Hepatocyte (in vitro differentiated cells): ENCODE measurements at regions not wholly inside any gene's neighbourhood (a gene's known extent, or its start where the extent isn't known, plus 50 kb on each side); places are given as distances from the start of the nearest gene placed in this dataset.
A peak's percentile ranks its signal among the peaks of the same experiment; 100 is the strongest.

Experiments used
- DNase-seq: peaks from one replicate; pipeline ENCODE4 v3.0.0-alpha.2; 2016; ENCODE audit warnings: low spot score
- H2AFZ ChIP-seq: fragments of 200-600 bp; sonication (generic); 2 replicates; pipeline ENCODE4 v1.6.0; 2016; ENCODE audit warnings: antibody characterized with exemption, mild to moderate bottlenecking
- H3K27ac ChIP-seq: fragments of 200-600 bp; sonication (generic); 2 replicates; pipeline ENCODE4 v1.5.1; 2016; ENCODE audit warnings: mild to moderate bottlenecking
- H3K27me3 ChIP-seq: fragments of 200-600 bp; sonication (generic); 2 replicates; pipeline ENCODE4 v1.6.1; 2016
- H3K36me3 ChIP-seq: fragments of 200-600 bp; sonication (generic); replicated peaks from 2 replicates; pipeline ENCODE4 v1.5.1; 2016; ENCODE audit warnings: low read depth; ENCODE audit not compliant: insufficient read depth
- H3K4me1 ChIP-seq: fragments of 200-600 bp; sonication (generic); 2 replicates; pipeline ENCODE4 v1.5.1; 2016; ENCODE audit warnings: mild to moderate bottlenecking, moderate library complexity; ENCODE audit not compliant: insufficient read depth
- H3K4me2 ChIP-seq: fragments of 200-600 bp; sonication (generic); 2 replicates; pipeline ENCODE4 v1.6.0; 2016
- H3K4me3 ChIP-seq: fragments of 200-600 bp; sonication (generic); 2 replicates; pipeline ENCODE4 v1.5.1; 2016; ENCODE audit warnings: mild to moderate bottlenecking
- H3K79me2 ChIP-seq: fragments of 200-600 bp; sonication (generic); 2 replicates; pipeline ENCODE4 v1.6.0; 2017; ENCODE audit warnings: mild to moderate bottlenecking
- H3K9me2 ChIP-seq: fragments of 200-600 bp; sonication (generic); replicated peaks from 2 replicates; pipeline ENCODE4 v1.6.0; 2017; ENCODE audit warnings: mild to moderate bottlenecking; ENCODE audit not compliant: insufficient read depth
- H3K9me3 ChIP-seq: fragments of 200-600 bp; sonication (generic); 2 replicates; pipeline ENCODE4 v1.5.1; 2016; ENCODE audit warnings: low read depth, mild to moderate bottlenecking
- H4K20me1 ChIP-seq: fragments of 200-600 bp; sonication (generic); 2 replicates; pipeline ENCODE4 v1.6.0; 2016; ENCODE audit warnings: mild to moderate bottlenecking; ENCODE audit not compliant: insufficient read depth, poor library complexity, severe bottlenecking
- CTCF ChIP-seq: fragments of 200-600 bp; sonication (generic); IDR thresholded peaks from 2 replicates; pipeline ENCODE4 v1.5.1; 2016; ENCODE audit warnings: antibody characterized with exemption, mild to moderate bottlenecking; ENCODE audit not compliant: poor library complexity
- EZH2 ChIP-seq: fragments of 200-600 bp; sonication (generic); IDR thresholded peaks from 2 replicates; pipeline ENCODE4 v1.6.1; 2016; ENCODE audit warnings: antibody characterized with exemption, mild to moderate bottlenecking, borderline replicate concordance
- EZH2phosphoT487 ChIP-seq: fragments of 200-600 bp; sonication (generic); IDR thresholded peaks from one replicate; pipeline ENCODE4 v1.6.1; 2018; ENCODE audit warnings: antibody characterized with exemption, mild to moderate bottlenecking, low read depth, moderate library complexity; ENCODE audit not compliant: unreplicated experiment, severe bottlenecking
- whole genome bisulfite sequencing: methylation state at CpG from one replicate; pipeline ENCODE4 v1.1.6; 2016; ENCODE audit warnings: low lambda C conversion rate; ENCODE audit errors: missing lambda C conversion rate; 5-methylcytosine and 5-hydroxymethylcytosine counted together

GRCh38 chr6:55664591-55665587 is 85.9 kb upstream of the HMGCLL1 start:
- no peaks in the 10 kb centered on the region for H3K27me3 ChIP-seq
- no peak overlapping the region for H3K4me3 ChIP-seq
- no peaks in the 10 kb centered on the region for H4K20me1 ChIP-seq
- no peak for TF ChIP-seq EZH2phosphoT487
- no peak for TF ChIP-seq CTCF
- TF ChIP-seq EZH2: no peak
- DNase-seq: no peak
- WGBS: 89% methylated on average over 2 of the region's 2 CpGs
- H2AFZ ChIP-seq: no peak overlapping the region
- no peaks in the 10 kb centered on the region for H3K36me3 ChIP-seq
- no peaks in the 10 kb centered on the region for H3K9me3 ChIP-seq
- H3K27ac ChIP-seq: peak overlapping the region; percentile 36
- no peak overlapping the region for H3K4me2 ChIP-seq
- H3K9me2 ChIP-seq: no peaks in the 10 kb centered on the region
- peaks cover 38% of the 10 kb centered on the region for H3K4me1 ChIP-seq
- no peaks in the 10 kb centered on the region for H3K79me2 ChIP-seq

- Histone ChIP-seq H3K36me3 (no peaks in the 10 kb centered on the region), H3K4me1 (peaks cover 35% of the 10 kb centered on the region), H3K4me3 (no peak overlapping the region), H3K9me2 (no peaks in the 10 kb centered on the region), H3K79me2 (no peaks in the 10 kb centered on the region), H3K27ac (no peak overlapping the region), H3K9me3 (no peaks in the 10 kb centered on the region), H3K4me2 (no peak overlapping the region), H4K20me1 (no peaks in the 10 kb centered on the region), H3K27me3 (no peaks in the 10 kb centered on the region), H2AFZ (no peak overlapping the region)
- DNase-seq: no peak
- TF ChIP-seq CTCF (no peak), EZH2 (no peak), EZH2phosphoT487 (no peak)
- 97% methylated on average over 2 of the region's 2 CpGs for WGBS
These were observed 84.9 kb upstream of the HMGCLL1 start for GRCh38 chr6:55663914-55664313.

- Histone ChIP-seq H2AFZ (no peak overlapping the region), H3K4me1 (no peaks in the 10 kb centered on the region), H3K27ac (no peak overlapping the region), H3K36me3 (no peaks in the 10 kb centered on the region), H4K20me1 (no peaks in the 10 kb centered on the region), H3K27me3 (no peaks in the 10 kb centered on the region), H3K9me2 (no peaks in the 10 kb centered on the region), H3K4me2 (no peak overlapping the region), H3K4me3 (no peak overlapping the region), H3K9me3 (no peaks in the 10 kb centered on the region), H3K79me2 (no peaks in the 10 kb centered on the region)
- DNase-seq: no peak
- WGBS: 77% methylated on average over 3 of the region's 3 CpGs
- TF ChIP-seq EZH2 (no peak), EZH2phosphoT487 (no peak), CTCF (no peak)
These were observed 80.3 kb upstream of the HMGCLL1 start for GRCh38 chr6:55659304-55659703.
